ENCODE measurements at regions not wholly inside any gene's neighbourhood (a gene's known extent, or its start where the extent isn't known, plus 50 kb on each side); places are given as distances from the start of the nearest gene placed in this dataset.

- TF ChIP-seq CHD7 (IDR thresholded peaks at IDR 0.05; ENCODE audit: insufficient replicate concordance, low read length) (no peak), SAP30 (IDR thresholded peaks at IDR 0.05; ENCODE audit: insufficient read depth, insufficient replicate concordance, low read length) (no peak), CEBPB (IDR thresholded peaks at IDR 0.05; ENCODE audit: low read depth, low read length) (no peak), POLR2AphosphoS5 (IDR thresholded peaks at IDR 0.05; ENCODE audit: low read depth, low read length) (peak; percentile 63), TAF7 (optimal IDR thresholded peaks at IDR 0.05; ENCODE audit: borderline replicate concordance, low read depth, low read length) (no peak), HDAC6 (IDR thresholded peaks at IDR 0.05; ENCODE audit: low read depth, low read length) (no peak), CREB1 (IDR thresholded peaks at IDR 0.05) (peak; percentile 30; the same call in 1 of the 2 replicates), SP2 (IDR thresholded peaks at IDR 0.05; ENCODE audit: low read length) (peak; percentile 84), YY1 (IDR thresholded peaks at IDR 0.05; ENCODE audit: low read depth, low read length) (no peak), JUN (IDR thresholded peaks at IDR 0.05; ENCODE audit: low read depth, low read length) (no peak), ASH2L (IDR thresholded peaks at IDR 0.05; ENCODE audit: low read length) (no peak), TCF12 (IDR thresholded peaks at IDR 0.05; ENCODE audit: low read depth, low read length) (no peak)
Measured at GRCh38 chr9:36765468-36766341, 193.0 kb downstream of the MELK start (continued).

Measured in H1 (cell line).